ENCODE measurements at regions not wholly inside any gene's neighbourhood (a gene's known extent, or its start where the extent isn't known, plus 50 kb on each side); places are given as distances from the start of the nearest gene placed in this dataset.

- Histone ChIP-seq H3K36me3 (ENCODE audit: control insufficient read depth in 2 of 3, insufficient read depth in 3 of 3, low read length in 3 of 3) (no peaks in the 10 kb centered on the region), H3K9ac (ENCODE audit: low read length in 3 of 3) (no peak overlapping the region), H3K9me3 (ENCODE audit: control insufficient read depth in 2 of 3, insufficient read depth in 1 of 3, low read length in 3 of 3) (no peaks in the 10 kb centered on the region), H3K4me3 (ENCODE audit: low read length in 3 of 3) (no peak overlapping the region), H3K27me3 (ENCODE audit: control insufficient read depth, insufficient read depth, low read length) (no peaks in the 10 kb centered on the region), H3K4me1 (ENCODE audit: control insufficient read depth in 2 of 3, insufficient read depth in 2 of 3, low read depth in 1 of 3, low read length in 3 of 3) (no peaks in the 10 kb centered on the region), H3K27ac (ENCODE audit: low read depth in 2 of 2, low read length in 2 of 2) (no peak overlapping the region)
- TF ChIP-seq CTCF (IDR thresholded peaks at IDR 0.05; ENCODE audit: borderline replicate concordance, extremely low read depth, insufficient read depth): no peak
- intact Hi-C loops (cut with DNase I): no loop called here
- FAIRE-seq (no peak), DNase-seq (no peak)
Measured at GRCh38 chrX:8869812-8870211, 68.6 kb upstream of the FAM9A start.

GRCh38 chrX:8868906-8869305, 67.7 kb upstream of the FAM9A start:
- intact Hi-C loops (cut with DNase I): no loop called here

GRCh38 chrX:8868070-8868773, 67.0 kb upstream of the FAM9A start:
- FAIRE-seq: no peak
- intact Hi-C loops (cut with DNase I): no loop called here
- H3K36me3 ChIP-seq (ENCODE audit: control insufficient read depth in 2 of 3, insufficient read depth in 3 of 3, low read length in 3 of 3): no peaks in the 10 kb centered on the region
- no peaks in the 10 kb centered on the region for H3K4me1 ChIP-seq (ENCODE audit: control insufficient read depth in 2 of 3, insufficient read depth in 2 of 3, low read depth in 1 of 3, low read length in 3 of 3)
- DNase-seq: no peak
- no peak for TF ChIP-seq CTCF (IDR thresholded peaks at IDR 0.05; ENCODE audit: borderline replicate concordance, extremely low read depth, insufficient read depth)
- no peaks in the 10 kb centered on the region for H3K27me3 ChIP-seq (ENCODE audit: control insufficient read depth, insufficient read depth, low read length)
- H3K9ac ChIP-seq (ENCODE audit: low read length in 3 of 3): no peak overlapping the region
- H3K9me3 ChIP-seq (ENCODE audit: control insufficient read depth in 2 of 3, insufficient read depth in 1 of 3, low read length in 3 of 3): no peaks in the 10 kb centered on the region
- H3K4me3 ChIP-seq (ENCODE audit: low read length in 3 of 3): no peak overlapping the region
- no peak overlapping the region for H3K27ac ChIP-seq (ENCODE audit: low read depth in 2 of 2, low read length in 2 of 2)

More at GRCh38 chrX:8868906-8869305, 67.7 kb upstream of the FAM9A start:
- Histone ChIP-seq H3K27ac (ENCODE audit: low read depth in 2 of 2, low read length in 2 of 2) (no peak overlapping the region), H3K27me3 (ENCODE audit: control insufficient read depth, insufficient read depth, low read length) (no peaks in the 10 kb centered on the region), H3K9ac (ENCODE audit: low read length in 3 of 3) (no peak overlapping the region), H3K4me3 (ENCODE audit: low read length in 3 of 3) (no peak overlapping the region), H3K4me1 (ENCODE audit: control insufficient read depth in 2 of 3, insufficient read depth in 2 of 3, low read depth in 1 of 3, low read length in 3 of 3) (no peaks in the 10 kb centered on the region), H3K36me3 (ENCODE audit: control insufficient read depth in 2 of 3, insufficient read depth in 3 of 3, low read length in 3 of 3) (no peaks in the 10 kb centered on the region), H3K9me3 (ENCODE audit: control insufficient read depth in 2 of 3, insufficient read depth in 1 of 3, low read length in 3 of 3) (no peaks in the 10 kb centered on the region)
- DNase-seq (peak in 1 of 5 donors; percentile 40), FAIRE-seq (peak; percentile 46)
- no peak for TF ChIP-seq CTCF (IDR thresholded peaks at IDR 0.05; ENCODE audit: borderline replicate concordance, extremely low read depth, insufficient read depth)

GRCh38 chrX:8867406-8867805, 66.2 kb upstream of the FAM9A start:
- intact Hi-C loops (cut with DNase I): no loop called here
- DNase-seq (no peak), FAIRE-seq (peak; percentile 38)
- no peaks in the 10 kb centered on the region for H3K9me3 ChIP-seq (ENCODE audit: control insufficient read depth in 2 of 3, insufficient read depth in 1 of 3, low read length in 3 of 3)
- no peak for TF ChIP-seq CTCF (IDR thresholded peaks at IDR 0.05; ENCODE audit: borderline replicate concordance, extremely low read depth, insufficient read depth)
- H3K9ac ChIP-seq (ENCODE audit: low read length in 3 of 3): no peak overlapping the region
- H3K27me3 ChIP-seq (ENCODE audit: control insufficient read depth, insufficient read depth, low read length): no peaks in the 10 kb centered on the region
- no peak overlapping the region for H3K4me3 ChIP-seq (ENCODE audit: low read length in 3 of 3)
- no peak overlapping the region for H3K27ac ChIP-seq (ENCODE audit: low read depth in 2 of 2, low read length in 2 of 2)
- H3K36me3 ChIP-seq (ENCODE audit: control insufficient read depth in 2 of 3, insufficient read depth in 3 of 3, low read length in 3 of 3): no peaks in the 10 kb centered on the region
- no peaks in the 10 kb centered on the region for H3K4me1 ChIP-seq (ENCODE audit: control insufficient read depth in 2 of 3, insufficient read depth in 2 of 3, low read depth in 1 of 3, low read length in 3 of 3)
